ENCODE measurements at regions not wholly inside any gene's neighbourhood (a gene's known extent, or its start where the extent isn't known, plus 50 kb on each side); places are given as distances from the start of the nearest gene placed in this dataset.
"Not testable (repeated sequence)": the region's sequence is repeated elsewhere in the genome, so short reads cannot be mapped to it uniquely, and the experiment has no call there.

DNA sequence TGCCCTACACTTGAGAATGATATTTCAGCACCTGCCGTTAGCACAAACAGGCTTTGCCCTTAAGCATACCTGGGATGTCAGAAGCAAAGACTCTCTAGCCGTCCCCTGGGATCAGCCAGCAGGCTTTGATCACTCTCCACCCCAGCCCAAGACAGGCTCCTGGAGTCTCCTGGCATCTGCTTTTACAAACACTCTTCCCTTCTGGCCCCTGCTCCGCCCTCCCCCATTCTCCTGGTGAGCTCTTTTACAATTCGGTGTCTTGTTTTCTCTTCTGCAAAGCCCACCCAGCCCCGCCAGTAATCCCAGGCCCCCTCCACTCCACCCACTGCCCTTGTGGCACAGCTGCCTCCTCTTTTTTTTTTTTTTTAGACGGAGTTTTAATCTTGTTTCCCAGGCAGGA is 50.4 kb downstream of the KATNIP start:
- no peak for DNase-seq

DNA sequence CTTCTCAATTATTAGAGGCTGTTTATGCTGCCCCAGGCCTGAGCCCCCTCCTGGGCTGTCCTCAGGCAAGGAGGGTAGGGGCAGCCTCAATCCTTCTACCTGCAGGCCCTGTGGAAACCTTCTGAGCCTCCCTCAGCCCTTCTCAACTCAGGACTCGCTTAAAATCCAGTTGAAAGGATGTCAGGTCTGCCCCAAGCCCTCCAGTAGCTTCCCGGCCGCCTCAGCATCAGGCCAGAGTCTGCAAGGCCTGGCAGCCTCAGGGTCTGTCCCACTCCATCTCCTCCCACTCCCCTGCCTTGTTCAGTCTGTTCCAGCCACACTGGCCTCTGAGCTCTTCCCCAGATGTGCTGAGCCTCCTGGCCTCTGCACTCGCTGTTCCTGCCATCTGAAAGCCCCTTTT is 52.2 kb downstream of the KATNIP start:
- DNase-seq = no peak

DNA sequence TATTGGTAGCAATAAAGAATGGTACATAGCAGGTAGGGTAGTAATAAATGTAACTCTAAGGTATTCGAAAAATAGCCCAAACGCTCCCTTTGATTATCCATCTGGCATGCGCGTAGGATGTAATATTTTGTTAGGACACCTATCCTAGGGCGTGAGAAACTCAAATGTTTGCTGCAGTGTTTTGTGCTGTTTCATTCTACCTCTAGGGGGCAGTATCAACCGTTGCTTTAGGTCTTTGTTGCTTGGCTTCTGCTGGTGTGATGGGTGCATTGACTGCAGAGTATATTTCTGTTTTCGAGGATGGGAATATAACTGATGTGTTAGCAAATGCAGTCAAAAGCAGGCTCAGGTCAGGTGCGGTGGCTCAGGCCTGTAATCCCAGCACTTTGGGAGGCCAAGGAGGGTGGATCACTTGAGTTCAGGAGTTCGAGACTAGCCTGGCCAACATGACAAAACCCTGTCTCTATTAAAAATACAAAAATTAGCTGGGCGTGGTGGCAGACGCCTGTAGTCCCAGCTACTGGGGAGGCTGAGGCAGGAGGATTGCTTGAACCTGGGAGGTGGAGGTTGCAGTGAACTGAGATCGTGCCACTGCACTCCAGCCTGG is 55.7 kb downstream of the KATNIP start:
- DNase-seq = peak; percentile 37

DNA sequence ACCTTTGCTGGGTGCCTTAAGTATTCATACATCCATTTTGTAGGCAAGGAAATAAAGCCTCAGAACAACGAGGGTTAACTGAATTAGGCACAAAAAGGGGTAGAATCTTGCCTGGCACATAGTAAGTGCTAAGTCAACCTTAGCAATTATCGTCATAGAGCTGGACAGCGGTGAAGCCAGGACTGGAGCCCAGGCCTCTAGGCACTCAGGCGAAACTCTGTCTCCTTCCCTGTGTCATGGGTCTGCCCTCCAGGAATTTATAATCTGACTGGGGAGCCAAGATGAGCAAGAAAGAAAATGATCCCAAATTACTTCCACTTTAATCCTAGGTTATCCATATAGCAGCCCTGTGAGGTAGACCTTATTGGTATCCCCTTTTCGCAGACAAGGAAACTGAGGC is 61.4 kb downstream of the KATNIP start:
- no peak for DNase-seq

DNA sequence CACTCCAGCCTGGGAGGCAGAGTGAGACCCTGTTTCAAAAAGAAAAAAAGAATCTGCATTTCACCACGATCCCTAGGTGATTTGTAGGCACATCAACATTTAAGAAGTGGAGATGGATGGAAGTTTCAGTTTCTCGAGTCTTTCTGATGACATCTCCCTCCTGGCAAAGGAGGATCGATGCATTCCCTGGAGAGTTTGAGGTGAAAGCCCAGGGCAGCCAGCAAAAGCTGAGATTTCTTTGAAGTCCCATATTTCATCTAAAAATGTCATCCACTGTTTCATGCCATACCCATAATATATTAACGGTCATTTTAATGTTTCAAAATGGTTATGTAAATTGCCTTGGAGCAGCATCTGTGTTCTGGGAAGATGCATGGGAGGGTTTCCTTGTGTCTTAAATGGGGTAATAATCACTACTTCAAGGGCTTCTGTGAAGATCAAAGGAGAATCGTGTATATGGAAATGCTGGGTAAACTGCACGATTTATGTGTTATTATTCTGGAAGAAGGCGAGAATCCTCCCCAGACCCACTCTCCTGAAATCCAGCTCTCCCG is 63.4 kb downstream of the KATNIP start:
- peak; percentile 53 for DNase-seq

DNA sequence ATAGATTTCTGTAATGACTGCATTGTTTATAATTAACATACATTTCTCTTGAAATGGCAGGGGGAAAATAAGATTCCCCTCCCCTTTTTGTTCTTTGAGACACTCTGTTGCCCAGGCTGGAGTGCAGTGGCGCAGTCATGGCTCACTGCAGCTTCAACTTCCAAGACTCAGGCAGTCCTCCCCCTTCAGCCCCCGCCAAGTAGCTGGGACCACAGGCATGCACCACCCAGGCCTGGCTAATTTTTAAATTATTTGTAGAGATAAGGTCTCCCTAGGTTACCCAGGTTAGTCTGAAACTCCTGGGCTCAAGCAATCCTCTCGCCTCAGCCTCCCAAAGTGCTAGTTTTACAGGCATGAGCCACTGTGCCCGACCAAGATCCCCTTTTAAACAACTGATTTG is 67.7 kb downstream of the KATNIP start:
- no peak for DNase-seq

DNA sequence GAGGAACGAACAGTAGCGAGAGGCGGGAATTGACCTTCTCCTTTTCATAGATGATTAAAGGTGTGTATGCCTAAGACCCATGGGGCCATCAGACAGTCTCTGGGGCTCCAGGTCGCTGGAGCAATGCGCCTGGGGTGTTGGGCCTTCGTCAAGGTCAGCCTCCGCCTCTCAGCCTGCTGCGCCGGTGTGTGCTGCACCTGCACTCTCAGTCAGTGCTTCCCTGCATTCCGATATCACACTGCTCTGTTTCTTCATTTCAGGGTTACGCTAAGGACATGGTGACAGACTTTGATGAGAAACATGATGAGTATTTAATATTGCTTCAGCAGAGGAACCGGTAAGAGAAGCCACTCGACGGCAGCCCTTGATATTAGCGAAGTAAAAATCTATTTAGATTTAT is 68.2 kb downstream of the KATNIP start:
- DNase-seq = no peak

DNA sequence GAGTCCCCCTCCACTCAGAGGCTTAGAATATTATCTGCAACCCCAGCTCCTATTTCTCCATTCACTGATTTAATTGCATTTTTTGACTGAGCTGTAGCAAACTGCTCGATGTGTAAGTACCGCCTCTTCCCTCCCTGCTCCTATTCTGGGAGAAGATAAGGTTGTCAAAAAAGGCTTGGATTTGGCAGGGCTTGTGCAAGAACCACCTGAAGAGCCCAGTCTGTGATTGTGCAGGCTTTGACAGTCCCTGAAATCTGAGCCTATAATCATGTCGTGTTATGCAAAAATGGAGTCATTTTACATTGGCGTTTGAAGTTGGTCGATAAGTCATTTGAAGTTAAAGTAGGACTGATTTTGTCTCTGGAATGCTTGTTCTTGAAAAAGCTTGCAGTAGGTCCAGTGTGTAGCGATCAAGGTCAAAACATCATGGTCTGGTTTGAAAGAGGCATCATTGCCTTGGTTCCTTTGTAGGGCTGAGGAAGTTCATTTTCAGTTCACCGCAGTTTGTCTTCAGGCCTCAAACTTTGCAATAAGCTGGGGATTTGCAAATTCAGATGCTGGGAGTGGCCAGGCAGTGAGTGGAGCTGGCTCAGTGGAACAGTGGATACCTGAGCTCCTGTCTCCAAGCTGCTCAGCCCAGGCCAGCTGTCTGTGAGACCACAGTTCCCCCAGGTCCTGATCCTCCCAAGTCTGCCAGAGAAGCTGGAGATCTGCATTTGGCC is 68.8 kb downstream of the KATNIP start:
- DNase-seq = no peak

DNA sequence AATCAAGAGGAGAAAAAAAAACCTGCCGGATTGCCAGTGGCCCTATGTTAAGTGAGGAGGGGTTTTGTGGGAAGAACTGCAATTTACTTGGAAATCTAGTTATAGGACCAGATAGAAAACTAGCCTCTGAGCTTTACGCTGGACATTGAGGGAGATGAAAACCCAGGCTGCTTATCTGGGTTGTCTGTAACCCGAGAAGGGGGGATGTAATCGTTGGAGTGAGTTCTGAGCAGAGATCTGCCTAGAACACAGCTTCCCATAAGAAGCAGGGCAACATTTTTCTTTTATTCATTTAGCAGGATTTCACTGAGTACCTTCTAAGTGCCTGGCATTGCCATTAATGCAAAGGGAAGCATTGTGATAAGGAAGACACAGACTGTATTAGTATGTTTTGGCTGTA is 70.6 kb downstream of the KATNIP start:
- no peak for DNase-seq

DNA sequence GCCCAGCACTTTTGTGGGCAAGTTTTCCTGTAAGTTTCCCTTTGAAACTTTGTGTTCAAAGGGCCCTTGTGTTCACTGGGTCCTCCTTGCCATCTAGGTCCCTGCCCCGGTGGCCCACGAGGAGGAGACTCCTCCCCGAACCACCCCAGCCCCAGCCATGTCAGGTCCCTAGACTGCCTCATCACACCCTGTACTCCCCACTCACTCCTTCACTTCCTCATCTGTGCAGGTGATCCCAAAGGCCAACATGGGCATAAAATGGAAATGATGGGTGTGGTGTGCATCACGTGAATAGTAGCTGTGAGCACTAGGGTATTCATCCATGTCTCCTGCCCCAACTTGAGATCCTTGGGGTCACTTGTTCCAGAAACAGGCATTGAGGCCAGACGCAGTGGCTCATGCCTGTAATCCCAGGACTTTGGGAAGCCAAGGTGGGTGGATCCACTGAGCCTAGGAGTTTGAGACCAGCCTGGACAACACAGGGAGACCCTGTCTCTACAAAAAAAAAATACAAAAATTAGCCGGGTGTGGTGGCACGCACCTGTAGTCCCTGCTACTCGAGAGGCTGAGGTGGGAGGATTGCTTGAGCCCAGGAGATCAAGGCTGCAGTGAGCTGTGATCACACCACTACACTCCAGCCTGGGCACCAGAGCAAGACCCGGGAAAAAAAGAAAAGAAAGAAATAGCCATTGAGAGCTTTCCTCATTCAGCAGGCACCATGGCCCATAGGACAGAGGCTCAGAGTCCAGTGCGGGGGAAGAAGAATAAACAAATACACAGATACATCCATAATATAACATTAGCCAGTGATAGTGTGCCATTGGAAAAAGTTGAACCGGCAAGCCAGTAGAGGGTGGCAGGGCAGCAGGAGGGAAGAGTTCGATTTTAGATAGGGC is 74.5 kb downstream of the KATNIP start:
- DNase-seq = no peak

DNA sequence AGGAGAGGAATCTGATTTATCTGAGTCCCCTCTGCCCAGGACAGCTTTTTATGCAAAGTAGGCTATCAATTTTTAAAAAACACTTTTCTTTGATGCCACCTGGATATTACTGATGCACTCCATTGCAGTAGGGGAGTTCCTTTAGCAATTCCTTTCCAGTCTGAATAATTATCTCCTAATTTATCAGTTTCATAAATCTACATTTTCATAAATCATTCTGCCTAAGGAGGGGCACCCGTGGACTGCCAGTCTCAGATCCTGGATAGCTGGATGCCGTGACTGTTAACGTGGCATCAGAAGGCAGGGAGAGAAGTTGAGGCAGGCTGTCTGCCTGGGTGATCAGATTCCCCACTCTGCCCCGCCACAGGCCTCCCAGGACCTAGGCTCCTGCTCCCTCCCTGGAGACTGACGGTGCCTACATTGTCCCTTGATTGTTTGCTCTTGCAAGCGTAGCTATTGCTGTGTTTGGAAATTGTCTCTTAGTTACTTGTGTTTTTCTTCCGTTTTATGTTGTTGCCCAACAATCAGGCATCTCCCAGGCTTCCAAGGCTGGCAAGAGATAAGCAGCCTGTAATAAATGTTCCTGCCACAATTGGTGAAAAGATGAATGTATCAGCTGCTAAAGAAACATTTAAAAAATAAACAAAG is 75.2 kb downstream of the KATNIP start:
- no peak for DNase-seq

DNA sequence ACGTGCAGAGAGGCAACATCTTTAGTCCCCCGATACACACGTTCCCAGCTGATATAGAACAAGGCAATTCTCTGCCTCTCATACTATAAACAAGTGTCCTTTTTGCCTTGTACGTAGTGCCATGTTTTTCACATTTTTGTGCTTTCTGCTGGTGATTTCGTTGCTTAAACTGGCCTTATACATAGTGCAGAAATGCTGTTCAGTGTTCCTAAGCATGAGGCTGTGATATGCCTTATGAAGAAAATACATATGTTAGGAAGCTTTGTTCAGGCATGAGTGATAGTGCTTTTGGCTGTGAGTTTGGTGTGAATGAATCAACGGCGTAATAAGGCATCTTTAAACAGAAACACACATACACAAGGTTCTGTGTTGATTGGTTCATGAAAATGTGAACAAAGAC is 77.2 kb downstream of the KATNIP start:
- DNase-seq = no peak

DNA sequence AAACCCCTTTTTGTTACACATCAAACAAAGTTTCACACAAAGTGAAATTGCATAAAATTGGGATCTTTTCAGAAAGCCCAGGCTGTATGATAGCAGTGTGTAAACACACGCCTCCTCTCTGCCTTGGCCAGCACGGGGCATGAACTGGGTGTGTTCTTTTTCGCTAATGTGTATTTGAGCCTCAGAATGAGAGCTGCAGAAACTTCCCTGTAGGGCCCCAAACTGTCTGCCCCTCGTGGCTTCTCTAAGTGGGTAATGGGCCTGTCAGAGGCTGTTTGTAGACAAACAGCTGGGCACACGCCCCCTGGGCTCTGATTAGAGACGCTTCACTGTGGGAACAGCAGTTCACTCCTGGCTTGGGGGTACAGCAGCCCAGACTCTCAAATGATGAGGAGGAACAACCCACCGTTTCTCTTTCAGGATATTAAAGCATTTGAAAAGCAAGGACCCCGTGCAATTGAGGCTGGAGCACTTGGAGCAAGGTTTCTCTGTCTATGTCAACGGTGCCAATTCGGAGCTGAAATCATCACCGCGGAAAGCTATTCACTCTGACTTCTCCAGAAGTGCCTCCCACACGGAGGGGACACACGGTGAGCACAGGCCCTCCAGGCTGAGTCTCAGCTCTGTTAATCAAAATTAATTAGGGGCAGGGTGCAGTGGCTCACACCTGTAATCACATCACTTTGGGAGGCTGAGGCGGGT is 78.4 kb downstream of the KATNIP start:
- DNase-seq = no peak

DNA sequence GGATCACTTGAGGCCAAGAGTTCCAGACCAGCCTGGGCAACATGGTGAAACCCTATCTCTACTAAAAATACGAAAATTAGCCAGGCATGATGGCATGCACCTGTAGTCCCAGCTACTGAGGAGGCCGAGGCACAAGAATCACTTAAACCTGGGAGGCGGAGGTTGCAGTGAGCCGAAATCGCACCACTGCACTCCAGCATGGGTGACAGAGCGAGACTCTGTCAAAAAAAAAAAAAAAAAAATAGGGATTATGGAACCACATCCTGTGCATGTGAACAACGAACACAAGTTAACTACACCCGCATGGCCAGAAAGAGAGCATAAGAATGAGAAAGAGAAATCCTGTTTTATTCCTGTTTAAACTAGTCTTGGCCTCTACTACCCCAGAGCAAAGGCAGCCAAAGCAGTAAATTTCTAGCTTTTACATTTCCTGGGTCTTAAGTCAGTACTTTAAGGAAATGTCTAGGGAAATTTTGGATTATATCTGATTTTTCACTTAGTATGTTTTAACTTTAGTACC is 79.1 kb downstream of the KATNIP start:
- not testable (repeated sequence) for DNase-seq

DNA sequence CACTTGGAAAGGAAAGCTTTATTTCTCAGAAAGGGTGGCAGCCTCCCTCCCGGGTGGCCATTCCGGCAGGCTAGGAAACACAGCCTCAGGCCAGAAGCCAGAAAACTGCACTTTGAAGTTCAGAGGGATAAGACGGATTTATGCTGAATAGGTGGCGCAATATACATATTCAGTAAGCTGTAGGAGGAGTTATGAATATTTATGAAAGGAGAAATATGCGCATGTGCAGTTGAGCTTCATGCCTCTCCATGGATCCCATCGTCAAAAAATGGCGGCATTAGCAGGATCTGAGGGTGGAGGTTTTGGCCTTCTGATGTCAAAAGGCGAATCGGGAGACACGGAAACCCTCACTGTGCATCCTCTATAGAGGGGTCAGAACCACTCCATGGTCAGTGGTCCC is 82.3 kb downstream of the KATNIP start:
- no peak for DNase-seq

DNA sequence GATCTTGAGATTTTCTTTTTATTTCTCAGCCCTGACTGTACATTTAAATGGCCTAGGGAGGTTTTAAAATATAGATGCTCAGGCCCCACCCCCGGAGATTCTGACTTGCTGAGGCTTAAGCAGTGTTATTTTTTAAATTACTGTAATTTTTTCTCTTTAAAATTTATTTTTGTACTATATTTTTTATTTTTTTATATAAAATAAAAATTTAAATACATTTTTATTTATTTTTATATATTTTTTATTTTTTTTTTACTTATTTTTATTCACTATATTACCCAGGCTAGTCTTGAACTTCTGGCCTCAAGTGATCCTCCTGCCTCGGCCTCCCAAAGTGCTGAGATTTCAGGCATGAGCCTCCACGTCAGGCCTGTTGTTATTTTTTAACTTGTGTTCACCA is 83.3 kb downstream of the KATNIP start:
- no peak for DNase-seq

DNA sequence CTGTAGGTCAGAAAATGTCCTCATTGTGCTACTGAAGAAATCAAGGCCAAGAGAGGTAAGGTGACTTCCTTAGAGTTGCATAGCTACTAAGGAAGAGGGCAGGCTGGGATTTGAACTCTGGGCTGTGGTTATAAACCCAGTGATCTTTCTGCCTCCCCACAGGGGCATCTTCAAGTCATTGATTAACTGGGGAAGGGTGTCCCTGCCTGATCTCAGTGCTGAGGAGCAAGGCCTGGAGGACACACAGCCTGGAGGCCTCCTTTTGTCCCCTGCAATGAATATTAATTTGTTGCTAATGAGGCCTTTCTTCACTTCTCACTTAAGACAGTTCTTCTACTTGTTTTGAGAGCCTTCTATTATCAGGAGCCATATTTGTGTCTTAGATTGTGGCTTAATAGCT is 83.8 kb downstream of the KATNIP start:
- DNase-seq = no peak

DNA sequence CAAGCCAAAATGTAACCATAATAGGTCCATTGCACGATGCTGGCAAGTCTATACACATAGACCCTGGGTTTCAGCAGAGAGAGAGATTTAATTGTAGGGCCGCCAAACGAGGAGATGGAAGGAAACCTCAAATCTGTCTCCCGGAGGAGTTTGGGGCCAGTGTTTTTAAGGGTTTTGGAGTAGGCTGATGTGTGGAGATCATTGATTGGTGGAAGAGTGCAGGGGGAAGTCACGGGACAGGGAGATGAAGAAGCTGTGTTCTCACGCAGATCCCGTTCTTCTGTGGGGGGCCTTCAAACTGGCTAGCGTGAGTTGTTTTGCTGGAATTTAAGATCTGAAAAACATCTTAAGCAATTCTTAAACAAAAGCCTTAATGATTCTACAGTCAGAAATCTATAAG is 84.8 kb downstream of the KATNIP start:
- DNase-seq = peak; percentile 49

DNA sequence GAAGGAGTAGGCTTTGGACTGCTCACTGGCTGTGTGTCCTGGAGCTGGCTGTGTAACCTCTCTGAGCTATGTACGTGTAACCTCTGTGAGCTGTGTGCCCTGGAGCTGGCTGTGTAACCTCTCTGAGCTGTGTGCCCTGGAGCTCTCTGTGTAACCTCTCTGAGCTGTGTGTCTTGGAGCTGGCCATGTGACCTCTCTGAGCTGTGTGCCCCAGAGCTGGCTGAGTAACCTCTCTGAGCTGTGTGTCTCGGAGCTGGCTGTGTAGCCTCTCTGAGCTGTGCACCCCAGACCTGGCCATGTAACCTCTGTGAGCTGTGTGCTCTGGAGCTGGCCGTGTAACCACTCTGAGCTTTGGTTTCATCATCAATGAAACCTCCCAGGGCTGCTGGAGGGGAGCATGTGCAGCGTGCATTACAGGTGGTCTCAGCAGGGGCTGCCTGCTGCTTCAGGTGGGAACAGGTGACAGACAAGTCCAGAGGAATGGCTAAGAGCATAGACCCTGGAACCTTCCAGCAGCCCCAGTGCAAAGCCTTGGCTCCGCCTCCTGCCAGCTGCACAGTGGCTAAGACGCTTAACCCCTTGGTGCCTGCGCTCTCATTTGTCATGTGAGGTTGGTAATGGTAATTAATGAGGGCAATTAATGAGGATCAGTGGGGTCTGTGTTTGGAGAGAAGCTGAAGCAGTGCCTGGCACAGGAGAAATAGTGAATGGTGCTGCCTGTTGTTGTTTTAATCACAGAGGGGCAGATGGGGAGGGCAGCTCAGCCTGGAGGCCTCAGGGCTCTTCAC is 86.7 kb downstream of the KATNIP start:
- no peak for DNase-seq

DNA sequence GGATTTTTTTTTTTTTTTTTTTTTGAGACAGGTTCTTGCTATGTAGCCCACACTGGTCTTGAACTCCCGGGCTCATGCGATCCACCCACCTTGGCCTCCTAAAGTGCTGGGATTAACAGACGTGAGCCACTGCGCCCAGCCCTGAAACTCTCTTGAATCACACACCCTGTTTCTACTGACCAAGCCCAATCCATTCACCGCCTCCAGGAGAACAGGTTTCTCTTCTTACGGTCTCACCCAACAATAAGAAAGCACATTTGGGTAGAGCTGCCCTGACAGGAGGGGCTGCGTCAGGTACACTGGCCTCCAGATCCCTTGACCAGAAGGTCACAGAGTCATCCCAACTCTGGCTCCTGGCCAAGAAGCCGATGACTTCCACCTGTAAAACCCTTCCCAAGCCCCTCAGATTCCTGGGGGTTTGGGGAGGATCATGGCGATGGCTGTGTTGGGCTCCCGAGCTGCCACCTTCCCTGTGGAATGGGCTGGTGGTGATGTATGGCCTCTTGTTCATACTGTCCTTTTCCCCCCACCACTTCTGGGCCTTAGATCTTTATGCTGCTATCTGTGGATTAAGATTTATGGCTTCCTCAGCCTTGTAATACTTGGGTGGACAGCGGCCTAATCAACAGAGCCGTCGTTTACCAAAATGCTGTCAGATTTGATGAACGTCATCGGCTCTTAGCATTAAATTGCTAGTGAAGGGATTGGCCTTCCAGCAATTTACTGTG is 89.1 kb downstream of the KATNIP start:
- no peak for DNase-seq

Measured in fibroblast of upper back skin (primary cell).